ENCODE measurements at regions not wholly inside any gene's neighbourhood (a gene's known extent, or its start where the extent isn't known, plus 50 kb on each side); places are given as distances from the start of the nearest gene placed in this dataset.

DNA sequence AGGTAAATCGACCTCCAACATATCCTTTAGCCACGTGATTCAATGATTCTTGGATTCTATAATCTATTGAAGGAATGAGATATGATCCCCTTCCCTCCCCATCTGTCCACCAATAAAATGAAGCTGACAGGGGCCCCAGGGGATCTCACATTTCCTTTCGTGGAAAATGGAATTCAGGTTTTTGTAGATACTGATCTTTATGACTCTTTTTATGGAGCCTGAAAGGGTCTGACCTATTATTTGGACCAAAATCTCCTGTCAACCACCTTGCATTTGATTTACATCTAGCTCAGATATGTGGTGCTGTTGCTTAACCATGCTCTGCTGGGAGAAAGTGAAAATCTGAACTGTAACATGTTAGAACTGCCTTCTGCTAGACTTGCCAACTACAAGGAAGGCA, 234.0 kb upstream of the CXCL12 start:
- no peak for DNase-seq (ENCODE audit: low read depth in 2 of 2)

DNA sequence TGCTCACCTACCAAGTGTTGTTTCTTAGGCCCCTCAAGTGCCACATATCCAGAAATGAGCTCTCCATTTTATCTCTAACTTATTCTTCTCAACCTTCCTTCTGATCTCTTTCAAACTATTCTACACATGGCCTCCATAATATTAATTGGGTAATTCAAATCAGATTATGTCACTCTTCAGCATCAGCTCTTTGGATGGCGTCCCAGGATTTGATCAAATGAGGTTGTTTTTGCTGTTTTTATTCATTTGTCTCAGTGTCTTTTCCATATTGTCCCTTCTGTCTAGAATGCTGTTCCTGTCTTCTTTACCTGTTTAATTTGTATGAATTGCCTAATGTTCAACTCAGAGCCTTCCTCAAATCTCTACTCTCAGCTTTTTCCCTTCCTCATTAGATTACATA, 234.6 kb upstream of the CXCL12 start:
- no peak for DNase-seq (ENCODE audit: low read depth in 2 of 2)

DNA sequence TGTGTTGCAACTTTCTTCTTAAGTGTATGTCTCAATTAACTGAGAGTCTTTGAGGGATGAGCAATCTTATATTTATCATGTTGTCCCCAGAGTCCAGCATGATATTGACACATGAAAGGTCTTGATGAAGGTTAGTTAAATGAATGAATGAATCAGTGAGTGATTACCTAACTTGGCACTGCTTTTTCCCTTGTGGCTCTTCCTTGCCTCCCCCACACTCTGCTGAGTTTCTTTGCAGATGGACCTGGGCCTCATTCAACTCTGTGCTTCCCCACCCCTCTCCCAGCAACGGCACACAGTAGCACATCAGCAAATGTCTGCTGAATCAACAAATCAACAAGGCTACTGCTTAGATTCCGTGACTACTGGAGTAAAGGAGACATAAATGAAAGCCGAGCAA, 235.1 kb upstream of the CXCL12 start:
- DNase-seq (ENCODE audit: low read depth in 2 of 2): no peak

DNA sequence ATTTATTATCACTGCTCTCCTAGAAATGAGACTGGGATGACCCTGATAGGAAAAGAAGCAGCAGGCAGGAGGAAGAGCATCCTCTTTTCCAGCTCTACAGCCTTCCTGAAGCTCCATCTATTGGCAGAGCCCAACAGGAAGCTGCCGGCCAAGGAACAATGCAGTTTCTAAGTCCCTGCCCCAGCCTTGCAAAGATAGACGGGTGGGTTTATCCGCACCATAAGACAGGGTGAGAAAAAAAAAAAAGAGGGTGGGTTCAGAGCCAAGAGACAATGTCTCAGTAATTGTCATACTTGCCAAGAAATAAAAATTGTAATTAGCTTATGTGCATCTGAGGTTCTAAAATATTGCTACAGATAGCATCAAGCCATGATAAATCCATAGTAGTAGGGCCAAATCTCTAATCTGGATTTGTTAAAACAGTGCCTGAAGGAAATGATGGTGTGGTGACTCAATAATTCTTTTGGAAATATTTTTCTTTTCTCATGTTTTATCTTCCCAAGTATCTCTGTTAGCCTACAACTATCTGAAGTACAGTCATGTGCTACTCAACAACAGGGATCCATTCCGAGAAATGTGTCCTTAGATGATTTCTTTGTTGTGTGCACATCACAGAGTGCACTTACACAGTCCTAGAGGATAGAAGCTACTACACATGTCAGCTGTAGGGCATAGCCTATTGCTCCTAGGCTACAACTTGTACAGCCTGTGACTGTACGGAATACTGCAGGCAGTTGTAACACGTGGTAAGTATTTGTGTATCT, 242.9 kb upstream of the CXCL12 start:
- DNase-seq (ENCODE audit: low read depth in 2 of 2): no peak

DNA sequence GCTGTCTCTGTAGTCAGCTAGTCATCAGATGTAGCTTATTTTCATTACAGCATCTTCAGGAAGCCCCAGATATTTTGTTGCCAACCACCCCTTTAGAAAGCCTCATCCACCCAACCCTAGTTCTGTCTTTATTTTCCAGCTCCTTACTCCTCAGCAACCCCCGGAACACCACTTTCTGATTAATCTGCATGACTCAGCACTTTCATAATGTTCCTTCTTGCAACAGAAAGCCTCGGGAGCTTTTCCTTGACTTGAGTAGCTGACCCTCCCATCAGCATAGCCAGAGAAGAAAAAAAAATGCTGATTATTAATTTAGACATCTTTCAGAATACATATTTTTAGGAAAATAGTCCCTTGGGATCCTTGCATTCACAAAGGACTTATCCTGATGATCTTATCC, 244.0 kb upstream of the CXCL12 start:
- no peak for DNase-seq (ENCODE audit: low read depth in 2 of 2)

DNA sequence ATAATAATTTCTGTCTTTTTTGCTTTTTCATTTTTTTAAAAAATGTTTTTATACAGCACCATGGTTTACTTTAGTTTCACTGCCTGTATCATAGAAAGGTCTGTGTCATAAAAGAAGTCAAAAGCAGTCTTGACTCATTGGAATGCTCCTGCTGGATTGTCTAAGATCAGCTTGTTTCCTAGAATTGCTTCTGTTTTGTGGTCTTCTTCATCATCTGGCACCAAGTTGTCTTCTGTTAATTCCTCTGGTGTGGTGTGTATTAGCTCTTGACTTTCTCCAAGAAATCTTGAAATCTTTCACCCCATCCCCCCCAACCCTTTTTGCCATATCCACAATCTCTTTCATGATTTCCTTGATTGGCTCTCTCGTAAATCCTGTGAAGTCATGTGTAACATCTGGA, 250.3 kb upstream of the CXCL12 start:
- no peak for DNase-seq (ENCODE audit: low read depth in 2 of 2)

DNA sequence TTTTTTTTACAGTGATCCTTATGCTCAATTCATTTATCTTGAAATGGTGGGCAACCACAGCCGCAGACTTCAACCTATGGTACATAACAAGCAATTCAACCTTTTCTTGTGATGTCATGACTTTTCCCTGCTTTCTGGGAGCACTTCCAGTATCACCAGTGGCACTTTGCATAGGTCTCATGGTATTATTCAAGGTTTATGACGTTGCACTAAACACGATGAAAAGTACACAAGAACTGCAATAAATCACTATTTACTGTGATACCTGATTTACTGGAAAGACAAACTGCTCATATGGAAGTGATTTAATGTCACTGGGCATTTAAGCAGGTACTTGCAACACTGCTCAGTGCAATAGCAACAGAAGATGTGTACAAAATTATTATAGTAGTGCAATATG, 251.7 kb upstream of the CXCL12 start:
- DNase-seq (ENCODE audit: low read depth in 2 of 2): no peak

DNA sequence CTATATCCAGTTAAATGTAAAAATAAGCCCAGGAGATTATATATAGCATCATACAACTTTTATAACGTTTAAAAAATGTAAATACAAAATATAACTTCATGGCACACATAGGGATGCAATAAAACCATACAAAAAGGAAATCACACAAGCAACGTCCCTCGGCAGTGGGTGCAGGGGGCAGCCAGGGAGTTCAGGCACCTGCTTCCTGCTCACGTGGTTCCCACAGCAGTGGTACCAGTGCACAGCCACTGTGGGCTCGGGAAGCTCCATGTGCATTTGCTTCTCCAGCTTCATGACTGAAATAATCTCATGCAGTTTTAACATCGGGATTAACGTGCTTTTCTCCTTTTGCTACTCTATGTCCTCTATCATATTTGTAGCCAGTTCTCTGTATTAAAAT, 255.5 kb upstream of the CXCL12 start:
- DNase-seq (ENCODE audit: low read depth in 2 of 2): no peak

DNA sequence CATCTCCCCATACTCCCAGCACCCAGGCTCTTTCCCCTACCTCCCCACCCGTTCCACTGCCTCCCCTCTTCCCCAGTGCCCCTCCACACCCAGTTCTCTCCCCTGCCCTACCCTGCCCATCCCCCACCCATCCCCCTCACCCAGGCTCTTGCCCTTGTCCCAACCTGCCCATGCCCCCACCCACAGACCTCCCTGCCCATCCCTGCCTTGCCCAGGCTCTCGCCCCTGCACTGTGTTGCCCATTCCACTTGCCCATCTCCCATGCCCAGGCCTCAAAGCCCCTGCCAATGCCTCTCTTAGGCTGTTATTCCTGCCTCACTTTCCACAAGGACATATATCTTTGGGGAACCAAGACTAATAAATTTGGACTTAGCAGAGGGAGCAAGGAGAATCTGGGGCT, 262.6 kb upstream of the CXCL12 start:
- DNase-seq (ENCODE audit: low read depth in 2 of 2): no peak

DNA sequence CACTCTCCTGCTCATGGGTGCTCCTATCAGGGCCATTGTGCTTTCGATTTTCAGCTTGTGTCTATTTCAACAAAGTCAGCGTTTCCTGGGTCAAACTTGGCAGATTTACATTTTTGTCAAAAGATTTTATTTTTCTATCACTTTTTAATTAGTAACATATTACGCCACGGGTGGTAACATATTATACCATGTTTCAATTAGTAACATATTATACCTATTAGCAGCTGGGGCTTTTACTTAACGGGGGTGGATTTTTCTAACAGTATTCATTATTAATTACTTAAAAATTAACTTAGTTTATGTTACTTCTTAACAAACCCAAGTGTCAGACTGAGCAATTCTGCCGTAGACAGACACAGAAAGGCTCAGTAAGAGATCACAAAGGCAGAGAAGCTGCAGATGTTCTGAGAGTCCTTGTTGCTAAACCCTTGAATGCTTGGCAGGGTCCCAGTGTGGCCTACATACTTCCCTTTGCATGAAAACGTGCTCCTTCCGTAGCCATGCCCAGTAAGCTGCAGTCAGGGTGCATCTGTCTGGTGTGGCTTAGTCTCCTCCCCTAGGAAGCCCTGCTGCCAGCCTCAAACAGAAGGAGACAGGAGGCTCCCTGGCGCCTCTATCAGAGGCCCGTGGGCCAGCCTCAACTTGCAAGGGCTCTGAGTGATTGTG, 263.1 kb upstream of the CXCL12 start:
- no peak for DNase-seq (ENCODE audit: low read depth in 2 of 2)

DNA sequence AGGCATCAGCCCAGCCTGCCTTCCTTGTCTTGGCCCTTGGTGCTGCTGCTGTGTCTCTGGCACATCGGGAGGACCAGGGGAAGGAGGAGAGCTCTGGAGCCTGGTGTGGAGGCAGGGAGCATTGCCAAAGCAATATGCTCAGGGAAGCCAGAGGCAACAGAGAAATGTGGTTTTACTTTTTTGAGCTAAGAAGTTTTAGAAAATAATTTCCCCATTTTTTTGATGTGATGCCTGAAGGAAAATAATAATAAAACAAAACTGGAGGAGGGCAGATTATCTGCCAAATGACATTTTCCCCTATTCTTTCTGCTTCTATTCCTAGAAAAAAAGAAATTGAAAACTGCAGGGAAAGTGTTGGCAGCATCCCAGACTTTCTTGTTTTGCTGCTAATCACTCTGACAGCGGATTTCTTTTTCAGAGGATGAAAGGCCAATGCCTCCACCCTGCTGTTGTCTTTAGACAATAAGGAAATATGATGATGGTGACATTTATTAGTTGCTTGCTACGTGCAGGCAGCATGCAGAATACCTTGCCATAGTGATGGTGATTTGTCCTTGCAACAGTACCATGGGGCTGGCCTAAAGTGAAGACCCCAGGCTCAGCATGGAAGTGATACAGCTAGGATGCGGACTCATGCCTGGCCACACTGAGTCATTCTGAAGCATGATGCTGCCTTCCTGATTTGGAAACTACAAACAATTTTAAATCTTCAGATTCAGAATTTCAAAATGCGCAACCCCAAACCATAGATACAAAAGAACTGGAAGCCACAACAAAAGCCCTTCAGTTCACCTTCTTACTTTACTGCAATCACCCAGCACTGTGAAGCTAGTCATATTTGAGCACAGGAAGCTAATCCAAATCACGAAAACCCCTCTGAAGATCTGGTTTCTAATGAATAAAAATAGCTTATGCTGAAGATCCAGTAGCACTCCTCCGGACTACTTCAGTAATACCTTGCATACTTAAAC, 260.2 kb upstream of the TMEM72 start:
- DNase-seq (ENCODE audit: low read depth in 2 of 2): no peak

DNA sequence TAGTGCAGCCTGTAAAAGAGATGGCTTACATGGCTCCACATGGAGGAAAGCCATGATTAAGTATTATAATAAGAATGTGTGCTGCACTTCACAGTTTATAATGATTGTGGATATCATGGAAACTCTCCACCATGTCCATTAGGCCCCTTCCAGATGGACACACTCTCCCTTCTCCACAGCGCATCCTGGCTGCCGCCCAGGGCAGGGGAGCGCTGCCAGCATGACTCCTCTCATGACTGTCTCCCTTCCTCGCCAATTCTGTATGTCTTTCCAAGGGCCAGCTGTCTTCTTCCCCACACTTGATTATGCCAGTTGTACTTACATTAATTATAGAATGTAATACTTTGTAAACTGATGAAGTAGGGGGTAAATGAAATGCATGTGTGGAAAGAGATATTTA, 259.3 kb upstream of the TMEM72 start:
- no peak for DNase-seq (ENCODE audit: low read depth in 2 of 2)

DNA sequence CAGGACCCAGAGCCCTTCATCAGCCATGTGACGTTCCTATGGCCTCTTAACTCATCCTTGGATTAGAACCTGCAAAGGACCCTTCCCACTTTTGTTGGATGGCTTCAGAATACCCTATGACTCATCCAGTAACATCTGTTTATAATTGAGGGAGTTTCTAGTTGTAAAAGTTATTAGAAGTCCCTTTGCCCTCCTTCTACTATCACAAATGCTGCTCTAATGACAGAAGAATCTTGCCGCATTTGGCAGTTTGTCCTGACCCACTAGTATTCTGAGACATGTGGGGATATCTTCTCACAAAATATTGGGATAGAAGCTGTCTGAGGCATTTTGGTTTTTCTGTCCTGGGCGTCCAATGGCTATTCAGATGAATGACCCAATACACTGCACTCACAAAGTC, 251.8 kb upstream of the TMEM72 start:
- DNase-seq (ENCODE audit: low read depth in 2 of 2): no peak

DNA sequence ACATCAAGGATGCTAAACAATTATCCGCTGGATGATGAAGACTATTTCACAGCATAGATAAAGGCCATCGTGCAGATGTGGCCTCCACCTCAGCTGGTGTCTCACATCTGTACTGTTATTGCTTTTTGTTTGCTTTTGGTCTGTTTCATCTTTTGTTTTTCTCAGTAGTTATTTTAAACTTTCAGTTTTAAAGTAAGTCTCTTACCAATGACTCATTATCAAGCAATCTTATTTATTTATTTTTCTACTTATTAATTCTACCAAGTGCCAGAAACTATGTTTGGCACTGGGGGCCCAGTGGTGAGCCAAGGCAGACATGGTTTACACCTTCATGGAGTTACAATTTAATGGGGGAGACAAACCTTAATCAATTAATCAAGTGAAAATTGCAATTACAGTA, 250.9 kb upstream of the TMEM72 start:
- no peak for DNase-seq (ENCODE audit: low read depth in 2 of 2)

DNA sequence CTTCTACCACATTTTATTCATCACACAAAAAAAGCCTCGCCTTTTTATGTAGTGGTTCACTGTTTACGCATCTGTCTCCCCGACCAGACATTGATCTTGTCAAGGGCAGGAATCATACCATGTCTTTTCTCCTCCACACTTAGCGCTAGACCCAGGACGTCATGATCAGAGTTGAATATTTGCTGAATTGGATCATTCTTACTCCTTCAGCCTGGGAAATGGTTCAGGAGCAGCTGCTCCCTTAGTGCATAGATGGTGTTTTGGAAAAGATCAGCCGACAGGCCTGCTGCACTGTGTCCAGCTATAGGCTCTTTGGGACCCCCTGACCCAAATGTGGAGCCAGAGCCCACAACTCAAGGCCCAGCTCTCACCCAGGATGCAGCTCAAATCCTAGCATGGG, 249.1 kb upstream of the TMEM72 start:
- no peak for DNase-seq (ENCODE audit: low read depth in 2 of 2)

DNA sequence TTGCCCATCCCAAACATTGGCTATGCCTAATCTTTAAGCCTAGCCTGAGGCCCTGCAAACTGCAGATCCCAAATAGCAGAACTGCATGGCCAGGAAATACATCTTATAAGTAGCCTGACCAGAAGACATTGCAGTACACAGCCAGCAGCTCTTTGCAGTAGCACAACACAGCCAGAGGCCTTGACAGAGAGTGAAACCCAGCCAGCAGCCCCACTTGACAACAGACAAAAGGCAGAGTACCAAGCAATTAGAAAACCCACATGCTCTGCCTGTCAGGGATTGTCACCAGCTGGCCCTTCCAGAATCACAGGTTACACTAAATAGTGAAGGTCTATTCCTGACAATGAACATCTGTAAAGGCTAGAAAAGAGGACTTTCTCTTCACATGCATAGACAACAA, 242.8 kb upstream of the TMEM72 start:
- no peak for DNase-seq (ENCODE audit: low read depth in 2 of 2)

DNA sequence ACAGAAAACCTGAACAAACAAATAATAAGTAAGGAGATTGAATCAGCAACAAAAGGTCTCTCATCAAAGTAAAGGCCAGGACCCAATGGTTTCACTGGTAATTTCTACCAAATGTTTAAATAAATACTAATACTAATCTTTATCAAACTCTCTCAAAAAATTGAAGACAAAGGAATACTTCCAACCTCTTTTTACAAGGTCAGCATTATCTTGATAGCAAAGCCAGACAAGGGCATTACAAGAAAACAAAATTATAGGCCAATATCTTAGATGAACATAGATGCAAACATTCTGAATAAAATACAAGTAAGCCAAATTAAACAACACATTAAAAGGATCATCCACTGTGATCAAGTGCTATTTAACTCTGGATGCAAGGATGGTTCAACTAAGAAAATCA, 239.8 kb upstream of the TMEM72 start:
- DNase-seq (ENCODE audit: low read depth in 2 of 2): no peak

DNA sequence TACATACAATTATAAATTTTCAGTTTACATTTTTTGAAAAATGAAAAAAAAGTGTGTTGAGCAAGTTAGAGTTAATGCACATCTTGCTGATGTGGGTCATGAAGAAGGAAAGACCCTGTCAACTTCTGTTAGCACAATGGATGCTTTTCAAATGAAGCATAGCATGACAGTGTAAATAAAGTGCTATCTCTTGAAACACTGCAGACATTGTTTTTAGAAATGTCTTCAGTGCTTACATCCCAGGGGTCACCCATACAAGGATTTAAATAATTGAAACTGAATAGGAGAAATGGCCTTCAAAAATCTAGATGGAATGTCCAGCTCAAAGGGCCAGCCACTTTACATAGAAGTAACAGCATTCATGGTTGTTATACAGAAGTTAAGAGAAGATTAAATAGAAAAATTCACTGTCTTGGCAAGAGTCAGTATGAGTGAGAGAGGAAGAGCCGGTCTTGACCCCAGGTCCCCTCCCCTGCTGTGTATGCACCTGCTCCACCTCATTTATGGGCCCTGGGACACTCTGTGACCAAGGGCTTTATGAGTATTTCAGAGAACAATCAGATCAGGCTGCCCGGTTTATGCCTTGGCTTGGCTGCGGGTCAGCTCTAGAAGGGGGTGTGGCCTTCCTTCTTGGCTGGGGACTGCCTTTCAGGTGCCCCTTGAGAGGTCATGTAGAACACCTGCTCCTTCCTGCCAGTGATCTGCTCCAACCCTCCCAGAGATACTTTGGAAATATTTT, 237.7 kb upstream of the TMEM72 start:
- DNase-seq (ENCODE audit: low read depth in 2 of 2): no peak

DNA sequence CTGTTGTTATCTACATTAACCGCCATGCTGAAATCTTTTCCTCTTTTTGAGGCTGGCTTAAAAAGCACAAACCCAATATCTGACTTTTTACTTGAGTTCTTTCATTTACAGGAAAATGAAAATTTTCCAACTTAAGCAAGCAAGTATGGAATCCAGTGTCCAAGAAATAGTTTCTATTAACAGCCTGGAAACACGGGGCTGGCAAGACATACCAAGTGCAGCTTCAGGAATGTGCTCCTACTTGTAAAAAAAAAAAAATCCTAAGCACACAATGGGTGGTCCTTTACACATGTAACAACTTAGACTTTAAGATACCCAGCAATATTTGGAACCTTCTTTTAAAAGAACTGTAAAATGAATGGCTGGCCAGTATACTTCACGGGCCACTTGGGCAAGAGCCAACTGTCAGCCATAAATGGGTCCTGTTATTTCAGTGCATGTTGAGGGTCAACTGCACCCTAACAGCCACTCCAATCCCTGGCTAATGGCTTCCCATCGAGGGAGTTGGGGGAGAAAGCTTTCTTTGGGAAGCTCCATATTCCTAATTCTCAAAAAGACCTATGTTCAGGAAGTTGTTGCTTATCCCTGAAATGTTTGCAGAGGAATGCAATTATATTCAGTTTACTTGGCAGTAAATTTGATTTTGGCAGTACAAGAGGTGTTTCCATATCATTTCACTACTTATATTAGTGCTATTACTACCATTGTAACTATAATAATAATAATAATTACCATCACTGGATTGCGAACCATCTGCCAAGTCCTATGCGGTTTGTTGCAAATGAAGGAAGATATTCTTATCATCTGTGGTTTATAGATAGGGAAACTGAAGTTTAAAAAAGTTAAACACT, 236.4 kb upstream of the TMEM72 start:
- no peak for DNase-seq (ENCODE audit: low read depth in 2 of 2)

DNA sequence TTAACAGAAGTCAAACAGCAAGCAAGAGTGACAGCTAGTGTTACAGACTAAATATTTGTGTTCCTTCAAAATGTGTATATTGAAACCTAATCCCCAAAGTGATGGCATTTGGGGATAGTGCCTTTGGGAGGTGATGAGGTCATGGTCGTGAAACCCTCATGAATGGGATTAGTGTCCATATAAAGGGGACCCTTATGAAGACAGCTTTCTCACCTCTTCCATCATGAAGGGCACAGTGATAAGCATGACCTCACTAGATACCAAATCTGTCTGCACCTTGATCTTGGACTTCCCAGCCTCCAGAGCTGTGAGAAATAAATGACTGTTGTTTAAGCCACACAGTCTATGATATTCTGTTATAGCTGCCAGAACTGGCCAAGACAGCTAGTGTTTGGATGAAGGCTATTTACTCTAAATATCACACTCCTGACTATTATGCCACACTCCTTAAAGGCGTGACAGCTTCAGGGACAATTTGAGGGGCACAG, 235.7 kb upstream of the TMEM72 start:
- DNase-seq (ENCODE audit: low read depth in 2 of 2): no peak

DNA sequence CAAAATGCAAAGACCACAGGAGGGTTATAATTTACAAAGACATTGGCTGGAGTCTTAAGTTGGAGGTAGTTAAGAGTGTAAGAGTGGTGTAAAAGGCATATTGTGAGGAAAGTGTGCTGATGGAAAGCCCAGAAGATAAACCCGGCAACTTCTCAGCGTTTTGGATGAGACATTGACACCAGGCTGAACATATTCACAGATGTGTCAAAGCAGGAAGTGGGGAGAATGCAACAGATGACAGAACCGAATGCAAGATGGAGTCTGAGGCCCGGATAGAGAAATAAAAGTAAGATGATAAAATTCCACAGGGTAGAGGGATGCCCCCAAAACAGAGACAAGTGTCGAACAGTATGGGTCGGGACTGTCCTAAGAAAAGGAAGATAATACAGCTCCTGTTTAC, 230.4 kb upstream of the TMEM72 start:
- DNase-seq (ENCODE audit: low read depth in 2 of 2): no peak
